ENCODE measurements at regions not wholly inside any gene's neighbourhood (a gene's known extent, or its start where the extent isn't known, plus 50 kb on each side); places are given as distances from the start of the nearest gene placed in this dataset.

GRCh38 chr16:85271198-85271597 is 158.9 kb upstream of the CIBAR2 start:
- no peak for FAIRE-seq
- Histone ChIP-seq H3K36me3 (ENCODE audit: insufficient read depth, low read length) (no peaks in the 10 kb centered on the region), H4K20me1 (ENCODE audit: insufficient read depth, low read length) (peaks cover 89% of the 10 kb centered on the region), H3K4me2 (ENCODE audit: low read length) (no peak overlapping the region), H3K4me3 (ENCODE audit: insufficient read depth, low read depth, low read length) (no peak overlapping the region), H3K9me3 (ENCODE audit: insufficient read depth, low read depth, low read length) (no peaks in the 10 kb centered on the region), H3K9ac (ENCODE audit: low read length) (no peak overlapping the region), H2AFZ (ENCODE audit: low read depth, low read length) (no peak overlapping the region), H3K79me2 (ENCODE audit: insufficient read depth, low read length) (peaks cover 3% of the 10 kb centered on the region), H3K27me3 (ENCODE audit: insufficient read depth, low read length) (no peaks in the 10 kb centered on the region), H3K4me1 (ENCODE audit: insufficient read depth, low read length) (no peaks in the 10 kb centered on the region), H3K27ac (ENCODE audit: low read depth, low read length) (no peak overlapping the region)
- Mint-ChIP-seq H3K27ac (ENCODE audit: unreplicated experiment) (no peak overlapping the region), H3K4me1 (ENCODE audit: low read depth, unreplicated experiment) (no peaks in the 10 kb centered on the region), H3K4me3 (ENCODE audit: unreplicated experiment) (no peak overlapping the region), H3K9me3 (ENCODE audit: unreplicated experiment) (no peaks in the 10 kb centered on the region), H3K36me3 (ENCODE audit: low read depth, unreplicated experiment) (peaks cover 3% of the 10 kb centered on the region), H3K27me3 (ENCODE audit: low read depth, unreplicated experiment) (peaks cover 35% of the 10 kb centered on the region)
- DNase-seq (ENCODE audit: low read depth), result no peak
- no peak for TF ChIP-seq EZH2 (IDR thresholded peaks at IDR 0.05; ENCODE audit: insufficient read depth, low read length)
- TF ChIP-seq CTCF (IDR thresholded peaks at IDR 0.05; ENCODE audit: insufficient read depth, low read depth, low read length), result no peak

GRCh38 chr16:85273293-85273692 is 161.0 kb upstream of the CIBAR2 start:
- Histone ChIP-seq H3K4me2 (ENCODE audit: low read length) (no peak overlapping the region), H3K4me3 (ENCODE audit: insufficient read depth, low read depth, low read length) (no peak overlapping the region), H3K9me3 (ENCODE audit: insufficient read depth, low read depth, low read length) (no peaks in the 10 kb centered on the region), H4K20me1 (ENCODE audit: insufficient read depth, low read length) (peaks cover 88% of the 10 kb centered on the region), H3K79me2 (ENCODE audit: insufficient read depth, low read length) (peaks cover 3% of the 10 kb centered on the region), H3K27ac (ENCODE audit: low read depth, low read length) (no peak overlapping the region), H3K27me3 (ENCODE audit: insufficient read depth, low read length) (no peaks in the 10 kb centered on the region), H2AFZ (ENCODE audit: low read depth, low read length) (no peak overlapping the region), H3K36me3 (ENCODE audit: insufficient read depth, low read length) (no peaks in the 10 kb centered on the region), H3K4me1 (ENCODE audit: insufficient read depth, low read length) (no peaks in the 10 kb centered on the region), H3K9ac (ENCODE audit: low read length) (no peak overlapping the region)
- H3K4me3 Mint-ChIP-seq (ENCODE audit: unreplicated experiment), result no peak overlapping the region
- H3K36me3 Mint-ChIP-seq (ENCODE audit: low read depth, unreplicated experiment), result peaks cover 3% of the 10 kb centered on the region
- TF ChIP-seq EZH2 (IDR thresholded peaks at IDR 0.05; ENCODE audit: insufficient read depth, low read length), result no peak
- no peak for TF ChIP-seq CTCF (IDR thresholded peaks at IDR 0.05; ENCODE audit: insufficient read depth, low read depth, low read length)
- no peaks in the 10 kb centered on the region for H3K4me1 Mint-ChIP-seq (ENCODE audit: low read depth, unreplicated experiment)
- H3K27ac Mint-ChIP-seq (ENCODE audit: unreplicated experiment), result no peak overlapping the region
- H3K27me3 Mint-ChIP-seq (ENCODE audit: low read depth, unreplicated experiment), result peaks cover 26% of the 10 kb centered on the region
- FAIRE-seq, result no peak
- DNase-seq (ENCODE audit: low read depth), result no peak
- no peaks in the 10 kb centered on the region for H3K9me3 Mint-ChIP-seq (ENCODE audit: unreplicated experiment)

- no peak overlapping the region for H3K27ac Mint-ChIP-seq (ENCODE audit: unreplicated experiment)
- Histone ChIP-seq H3K9me3 (ENCODE audit: insufficient read depth, low read depth, low read length) (no peaks in the 10 kb centered on the region), H3K4me3 (ENCODE audit: insufficient read depth, low read depth, low read length) (no peak overlapping the region), H3K4me2 (ENCODE audit: low read length) (no peak overlapping the region), H3K4me1 (ENCODE audit: insufficient read depth, low read length) (no peaks in the 10 kb centered on the region), H3K79me2 (ENCODE audit: insufficient read depth, low read length) (peaks cover 3% of the 10 kb centered on the region), H3K36me3 (ENCODE audit: insufficient read depth, low read length) (no peaks in the 10 kb centered on the region), H3K27ac (ENCODE audit: low read depth, low read length) (no peak overlapping the region), H2AFZ (ENCODE audit: low read depth, low read length) (no peak overlapping the region), H3K27me3 (ENCODE audit: insufficient read depth, low read length) (no peaks in the 10 kb centered on the region), H3K9ac (ENCODE audit: low read length) (no peak overlapping the region), H4K20me1 (ENCODE audit: insufficient read depth, low read length) (peaks cover 88% of the 10 kb centered on the region)
- DNase-seq (ENCODE audit: low read depth) (no peak), FAIRE-seq (no peak)
- peaks cover 3% of the 10 kb centered on the region for H3K36me3 Mint-ChIP-seq (ENCODE audit: low read depth, unreplicated experiment)
- no peaks in the 10 kb centered on the region for H3K4me1 Mint-ChIP-seq (ENCODE audit: low read depth, unreplicated experiment)
- TF ChIP-seq CTCF (IDR thresholded peaks at IDR 0.05; ENCODE audit: insufficient read depth, low read depth, low read length) (no peak), EZH2 (IDR thresholded peaks at IDR 0.05; ENCODE audit: insufficient read depth, low read length) (no peak)
- H3K4me3 Mint-ChIP-seq (ENCODE audit: unreplicated experiment), result no peak overlapping the region
- peaks cover 21% of the 10 kb centered on the region for H3K27me3 Mint-ChIP-seq (ENCODE audit: low read depth, unreplicated experiment)
- no peaks in the 10 kb centered on the region for H3K9me3 Mint-ChIP-seq (ENCODE audit: unreplicated experiment)
Measured at GRCh38 chr16:85274501-85274900, 162.2 kb upstream of the CIBAR2 start.
